CMK (cell line): ENCODE measurements at regions not wholly inside any gene's neighbourhood (a gene's known extent, or its start where the extent isn't known, plus 50 kb on each side); places are given as distances from the start of the nearest gene placed in this dataset.

Experiments used
- DNase-seq: peaks from one replicate; pipeline ENCODE4 v3.0.0-alpha.2; 2010; ENCODE audit warnings: low read depth

DNA sequence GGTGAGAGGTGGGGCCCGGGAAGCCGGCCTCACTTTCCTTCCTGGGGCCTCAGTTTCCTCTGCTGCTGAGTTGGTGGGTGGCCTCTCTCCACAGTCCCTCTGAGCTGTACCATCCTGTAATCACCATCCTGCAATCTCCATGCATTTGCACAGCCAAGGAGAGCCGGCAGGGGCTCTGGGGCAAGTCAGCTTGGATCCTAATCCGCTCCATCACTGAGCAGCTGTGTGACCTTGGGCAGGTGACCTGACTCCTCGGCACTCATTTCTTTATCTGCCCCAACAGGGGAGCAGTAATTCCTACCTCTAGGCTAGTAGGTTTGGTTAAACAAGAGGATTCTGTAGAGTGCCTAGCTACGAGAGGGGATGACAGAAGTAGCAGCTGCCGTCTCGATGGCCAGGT is 88.2 kb upstream of the ZNF618 start:
- DNase-seq: no peak

DNA sequence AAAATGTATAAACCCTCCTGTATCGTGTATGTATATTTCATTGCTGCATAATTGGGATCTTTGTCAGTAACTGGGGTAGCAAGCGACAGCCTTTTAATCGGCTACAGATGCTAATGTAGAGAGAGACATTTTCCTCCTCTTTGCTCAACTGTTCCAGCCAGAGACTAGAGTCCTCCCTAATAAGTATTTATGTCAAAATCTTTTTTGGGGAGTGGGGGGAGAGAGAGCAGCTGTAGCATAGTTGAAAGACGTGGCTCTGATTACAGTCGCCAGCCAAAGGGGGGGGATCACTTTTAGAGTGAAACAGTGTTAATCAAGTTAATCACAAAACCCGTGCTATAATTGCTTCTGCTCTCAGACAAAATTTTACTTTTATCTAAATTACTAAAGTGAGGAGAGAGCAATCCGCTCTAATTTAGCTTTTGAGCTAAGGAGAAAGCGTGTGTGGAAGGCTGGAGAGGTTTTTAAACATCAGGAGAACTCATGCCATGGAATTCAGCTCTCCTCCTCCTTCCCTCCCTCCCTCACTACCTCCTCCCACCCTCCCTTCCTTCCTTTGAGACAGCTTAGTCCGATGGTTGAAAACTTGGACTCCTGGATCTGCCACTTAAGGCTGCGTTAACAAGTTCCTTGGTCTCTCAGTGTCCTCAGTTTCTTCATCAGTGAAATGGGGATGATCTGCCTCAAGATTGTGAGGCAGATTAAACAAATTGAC is 87.3 kb upstream of the ZNF618 start:
- no peak for DNase-seq

DNA sequence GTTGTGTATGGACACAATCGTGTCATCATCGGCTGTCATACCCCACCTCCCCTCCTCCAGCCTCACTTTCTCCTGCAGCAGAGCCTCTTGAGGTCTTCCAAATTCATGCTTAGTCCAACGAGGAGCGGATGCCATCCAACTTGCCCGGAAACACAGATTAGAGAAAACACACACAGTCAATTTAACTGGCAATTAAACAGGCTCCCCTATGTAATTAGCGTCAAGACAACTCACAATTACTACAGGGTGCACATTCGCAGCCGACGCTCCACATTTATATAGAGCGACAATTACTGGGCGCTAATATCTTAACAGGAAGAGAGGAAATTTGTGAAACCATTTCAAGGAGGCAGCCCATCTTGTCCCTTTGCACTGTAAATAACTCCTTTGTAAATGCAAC is 86.0 kb upstream of the ZNF618 start:
- no peak for DNase-seq

DNA sequence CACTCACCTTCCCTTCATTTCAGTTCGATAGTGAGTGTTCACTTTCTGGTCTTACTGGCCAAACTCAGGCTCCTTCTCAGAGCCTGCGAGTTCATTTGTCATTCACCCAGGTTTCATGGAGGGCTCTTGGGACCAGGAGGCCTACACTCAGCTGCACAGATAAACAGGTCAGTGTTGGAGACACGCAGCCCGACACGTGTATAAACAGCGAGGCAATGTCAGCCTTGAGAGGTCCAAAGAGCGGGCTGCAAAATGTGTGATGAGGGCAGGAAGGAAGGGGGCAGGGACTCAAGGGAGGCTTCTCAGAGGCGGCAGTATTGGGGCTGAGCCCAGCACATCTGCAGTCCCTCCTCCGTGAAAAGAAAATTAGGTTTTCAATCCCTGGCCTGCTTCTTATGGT is 82.6 kb upstream of the ZNF618 start:
- no peak for DNase-seq

DNA sequence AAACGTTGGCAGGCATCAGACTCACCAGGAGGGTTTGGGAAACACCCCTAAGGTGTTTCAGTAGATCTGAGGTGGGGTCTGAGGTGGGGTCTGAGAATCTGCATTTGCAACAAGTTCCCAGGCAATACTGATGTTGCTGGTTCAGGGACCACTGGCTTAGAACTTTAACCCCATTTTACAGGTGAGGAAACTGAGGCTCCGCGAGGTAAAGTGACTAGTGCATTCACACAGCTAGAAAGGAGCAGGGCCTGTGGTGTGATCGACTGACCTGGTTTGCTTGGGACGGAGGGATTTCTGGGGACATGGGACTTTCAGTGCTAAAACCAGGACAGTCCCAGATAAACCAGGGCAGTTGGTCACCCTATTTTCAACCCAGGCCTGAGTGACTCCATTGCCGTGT is 81.4 kb upstream of the ZNF618 start:
- no peak for DNase-seq

DNA sequence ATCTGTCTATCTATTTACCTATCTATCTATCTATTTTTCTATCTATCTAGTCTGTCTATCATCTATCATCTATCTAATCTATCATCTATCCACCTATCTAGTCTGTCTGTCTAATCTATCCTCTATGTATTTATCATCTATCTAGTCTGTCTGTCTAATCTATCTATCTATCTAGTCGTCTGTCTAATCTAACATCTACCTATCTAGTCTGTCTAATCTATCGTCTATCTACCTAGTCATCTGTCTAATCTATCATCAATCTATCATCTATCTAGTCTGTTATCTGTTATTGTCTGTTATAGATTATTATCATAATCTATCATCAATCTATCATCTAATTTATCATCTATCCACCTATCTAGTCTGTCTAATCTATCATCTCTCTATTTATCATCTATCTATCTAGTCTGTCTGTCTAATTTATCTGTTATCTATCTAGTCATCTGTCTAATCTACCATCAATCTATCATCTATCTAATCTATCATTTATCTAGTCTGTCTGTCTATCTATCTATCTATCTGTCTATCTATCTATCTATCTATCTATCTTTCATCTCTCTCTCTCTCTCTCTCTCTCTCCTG is 80.2 kb upstream of the ZNF618 start:
- no peak for DNase-seq

DNA sequence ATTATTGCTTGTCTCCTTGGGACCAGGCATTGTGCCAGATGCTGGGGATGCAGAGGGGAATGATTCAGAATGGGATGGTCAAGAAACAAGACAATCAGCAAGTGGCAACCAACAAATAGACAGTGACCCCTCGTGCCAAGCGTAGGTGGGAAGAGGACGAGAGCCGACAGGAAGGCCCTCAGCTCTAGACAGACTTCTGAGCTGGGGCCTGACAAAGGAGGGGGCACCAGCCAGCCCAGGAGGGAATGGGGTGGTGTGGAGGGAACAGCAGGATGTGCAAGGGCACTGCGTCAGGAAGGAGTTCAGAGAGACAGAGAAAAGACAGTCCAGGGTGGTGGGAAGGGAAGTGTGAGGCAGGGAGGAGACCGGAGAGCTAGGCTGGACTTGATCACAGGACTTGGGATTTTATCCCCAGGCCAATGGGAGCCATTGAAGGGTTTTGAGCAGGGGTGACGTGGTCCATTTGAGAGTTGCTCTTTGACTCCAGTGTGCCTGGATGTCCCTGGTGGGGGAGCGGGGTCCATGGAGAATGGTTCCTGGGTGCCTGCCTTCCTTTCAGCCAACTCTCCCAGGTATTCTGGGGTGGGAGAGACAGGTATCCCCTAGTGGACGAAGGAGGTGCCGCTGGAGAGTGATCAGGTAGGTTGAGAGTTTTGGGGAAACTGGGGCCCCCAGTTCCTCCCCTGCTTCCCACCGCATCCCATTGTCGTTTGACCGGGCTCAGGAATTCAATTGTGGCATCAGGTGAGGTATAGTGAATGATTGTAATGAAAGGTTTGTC is 79.3 kb upstream of the ZNF618 start:
- no peak for DNase-seq

DNA sequence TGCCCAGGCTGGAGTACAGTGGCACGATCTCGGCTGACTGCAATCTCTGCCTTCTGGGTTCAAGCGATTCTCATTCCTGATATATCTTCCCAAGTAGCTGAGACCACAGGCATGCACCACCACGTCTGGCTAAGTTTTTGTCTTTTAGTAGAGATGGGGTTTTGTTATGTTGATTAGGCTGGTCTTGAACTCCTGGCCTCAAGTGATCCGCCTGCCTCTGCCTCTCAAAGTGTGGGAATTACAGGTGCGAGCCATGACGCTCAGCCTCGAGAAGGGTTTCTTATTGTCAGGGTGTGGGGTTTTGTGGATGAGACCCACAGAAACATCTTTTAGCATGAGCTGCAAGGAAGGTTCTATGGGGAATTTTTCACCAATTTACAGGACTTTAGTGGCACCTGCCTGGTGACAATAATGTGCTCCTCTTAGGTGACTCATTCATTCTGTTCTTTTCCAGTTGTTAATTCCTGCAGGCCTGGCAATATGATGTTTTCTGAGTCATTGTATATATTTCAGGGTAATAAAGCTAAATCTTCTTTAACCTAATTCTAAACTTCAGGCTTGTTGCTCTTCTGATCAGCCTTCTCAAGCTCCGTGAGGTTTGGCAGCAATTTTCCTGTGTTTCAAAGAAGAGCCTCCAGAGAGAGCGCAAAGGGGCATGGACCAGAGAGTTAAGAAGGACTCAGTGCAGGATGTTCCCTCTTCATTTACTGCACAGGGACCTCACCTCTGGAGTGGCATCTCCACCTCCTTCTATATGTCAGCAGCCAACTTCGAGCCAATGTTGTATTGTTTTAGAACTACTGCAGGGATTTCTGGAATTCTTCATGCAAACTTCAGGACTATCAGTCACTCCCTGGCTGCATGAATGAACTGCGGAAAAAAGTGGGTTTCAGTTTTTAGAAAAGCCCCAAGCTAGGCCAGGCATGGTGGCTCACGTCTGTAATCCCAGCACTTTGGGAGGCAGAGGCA is 77.8 kb upstream of the ZNF618 start:
- no peak for DNase-seq

DNA sequence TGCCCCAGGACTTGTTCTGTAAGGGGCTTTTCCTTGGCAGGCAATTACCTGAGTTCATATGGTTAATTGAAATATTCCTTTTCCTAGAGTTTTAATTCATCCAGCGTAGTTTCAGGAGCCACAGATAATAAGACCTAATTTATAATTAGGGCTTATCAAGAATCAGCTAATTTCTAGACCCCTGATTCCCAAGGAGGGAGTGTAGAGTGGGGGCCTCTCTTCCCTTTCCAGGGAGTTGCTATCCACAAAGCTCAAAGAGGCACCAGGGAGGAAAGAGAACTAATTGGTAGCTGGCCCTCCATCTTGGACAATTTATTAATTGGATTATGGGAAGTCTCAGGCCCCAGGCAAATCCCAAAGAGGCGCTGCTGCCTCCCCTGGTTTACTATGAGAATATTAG is 75.8 kb upstream of the ZNF618 start:
- DNase-seq: no peak

DNA sequence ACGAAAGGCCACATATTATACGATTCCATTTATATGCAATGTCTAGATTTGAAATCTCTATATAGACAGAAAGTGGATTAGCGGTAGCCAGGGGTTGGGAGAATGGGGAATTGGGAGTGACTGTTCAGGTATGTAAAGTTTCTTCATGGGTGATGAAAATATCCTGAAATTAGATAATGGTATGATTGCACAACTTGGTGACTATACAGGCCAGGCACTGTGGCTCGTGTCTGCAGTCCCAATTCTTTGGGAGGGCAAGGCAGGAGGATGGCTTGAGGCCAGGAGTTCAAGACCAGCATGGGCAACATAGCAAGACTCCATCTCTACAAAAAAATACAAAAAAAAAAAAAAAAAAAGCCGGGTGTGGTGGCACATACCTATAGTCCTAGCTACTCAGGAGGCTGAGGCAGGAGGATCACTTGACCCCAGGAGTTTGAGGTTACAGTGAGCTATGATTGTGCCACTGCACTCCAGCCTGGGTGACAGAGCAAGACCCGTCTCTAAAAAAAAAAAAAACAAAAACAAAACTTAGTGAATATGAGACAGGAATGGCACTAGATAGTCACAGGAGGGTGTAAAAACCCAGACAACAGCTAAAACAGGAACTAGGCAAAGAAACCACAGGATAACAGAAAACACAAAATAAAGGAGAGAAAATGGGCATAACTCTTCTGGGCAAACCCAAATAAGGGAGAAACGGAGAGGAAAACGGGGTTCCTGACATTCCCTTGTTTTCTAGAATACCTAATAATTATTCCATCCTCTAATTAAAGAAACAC is 72.1 kb upstream of the ZNF618 start:
- no peak for DNase-seq

DNA sequence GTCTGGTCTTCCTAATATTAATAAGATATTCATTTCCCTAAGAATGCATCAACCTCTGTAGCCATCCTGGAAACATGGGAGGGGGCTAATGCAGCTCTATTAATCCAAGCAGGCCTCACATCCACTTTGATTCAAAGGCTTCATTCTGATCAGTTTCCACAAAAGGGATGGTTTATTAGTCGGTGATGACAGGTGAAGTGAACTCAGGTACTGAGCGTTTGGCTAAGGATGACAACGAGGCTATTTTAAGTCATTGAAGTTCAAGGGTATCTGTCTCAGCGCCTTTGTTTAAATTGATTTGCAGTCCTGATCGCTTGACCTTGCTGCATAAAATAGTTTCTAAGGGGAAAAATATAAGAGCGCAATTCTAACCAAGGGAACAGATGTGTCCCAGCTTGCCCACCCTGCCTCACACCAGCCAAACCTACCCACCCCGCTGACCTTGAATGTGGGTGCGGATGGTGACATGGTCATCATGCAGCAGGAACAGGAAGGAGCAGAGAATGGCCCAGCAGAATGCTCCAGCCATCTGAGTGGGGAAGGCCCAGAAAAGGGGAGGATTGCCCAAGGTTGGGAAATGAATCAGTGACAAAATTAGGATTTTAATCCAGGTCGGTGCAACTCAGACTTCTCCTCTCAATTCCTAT is 70.5 kb upstream of the ZNF618 start:
- no peak for DNase-seq

DNA sequence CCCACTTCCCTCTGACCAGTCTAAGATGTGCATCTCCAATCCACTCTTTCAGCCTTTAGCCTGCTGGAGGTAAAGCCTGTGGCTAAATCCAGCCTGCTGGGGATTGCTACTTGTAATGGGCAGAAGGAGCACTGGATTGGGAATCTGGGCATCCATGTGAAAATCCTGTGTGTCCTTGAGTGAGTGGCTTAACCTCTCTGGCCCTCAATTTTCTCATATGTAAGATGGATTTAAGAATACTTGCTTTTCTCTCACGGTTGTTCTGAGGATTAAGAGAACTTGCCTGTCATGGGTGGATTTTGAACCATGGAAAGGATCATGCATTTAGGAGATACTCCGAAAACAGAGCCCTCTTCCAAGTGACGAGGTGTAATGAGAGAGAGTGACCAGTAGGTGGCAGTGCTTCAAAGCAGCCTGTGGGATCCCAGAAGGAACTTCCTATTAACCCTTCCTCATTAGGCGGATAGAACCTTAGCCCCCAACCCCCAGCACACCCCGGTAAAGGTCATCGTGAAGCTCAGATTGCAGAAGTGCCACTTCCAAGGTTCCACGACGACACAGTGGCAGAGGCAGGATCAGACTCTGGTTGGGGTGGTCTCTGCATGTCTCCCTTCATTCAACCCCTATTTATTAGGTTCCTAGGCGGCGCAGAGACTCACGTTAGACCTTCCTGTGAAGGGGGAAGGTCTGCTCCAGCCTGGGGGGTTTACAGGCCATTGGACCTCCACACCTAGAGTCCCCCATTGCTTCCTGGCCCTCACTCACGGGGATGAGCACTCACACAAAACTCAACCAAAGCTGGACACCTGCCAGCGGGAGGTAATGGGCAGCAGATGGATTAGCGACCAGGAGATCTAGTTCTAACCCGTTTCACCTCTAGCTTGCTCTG is 68.7 kb upstream of the ZNF618 start:
- DNase-seq: peak; percentile 12

DNA sequence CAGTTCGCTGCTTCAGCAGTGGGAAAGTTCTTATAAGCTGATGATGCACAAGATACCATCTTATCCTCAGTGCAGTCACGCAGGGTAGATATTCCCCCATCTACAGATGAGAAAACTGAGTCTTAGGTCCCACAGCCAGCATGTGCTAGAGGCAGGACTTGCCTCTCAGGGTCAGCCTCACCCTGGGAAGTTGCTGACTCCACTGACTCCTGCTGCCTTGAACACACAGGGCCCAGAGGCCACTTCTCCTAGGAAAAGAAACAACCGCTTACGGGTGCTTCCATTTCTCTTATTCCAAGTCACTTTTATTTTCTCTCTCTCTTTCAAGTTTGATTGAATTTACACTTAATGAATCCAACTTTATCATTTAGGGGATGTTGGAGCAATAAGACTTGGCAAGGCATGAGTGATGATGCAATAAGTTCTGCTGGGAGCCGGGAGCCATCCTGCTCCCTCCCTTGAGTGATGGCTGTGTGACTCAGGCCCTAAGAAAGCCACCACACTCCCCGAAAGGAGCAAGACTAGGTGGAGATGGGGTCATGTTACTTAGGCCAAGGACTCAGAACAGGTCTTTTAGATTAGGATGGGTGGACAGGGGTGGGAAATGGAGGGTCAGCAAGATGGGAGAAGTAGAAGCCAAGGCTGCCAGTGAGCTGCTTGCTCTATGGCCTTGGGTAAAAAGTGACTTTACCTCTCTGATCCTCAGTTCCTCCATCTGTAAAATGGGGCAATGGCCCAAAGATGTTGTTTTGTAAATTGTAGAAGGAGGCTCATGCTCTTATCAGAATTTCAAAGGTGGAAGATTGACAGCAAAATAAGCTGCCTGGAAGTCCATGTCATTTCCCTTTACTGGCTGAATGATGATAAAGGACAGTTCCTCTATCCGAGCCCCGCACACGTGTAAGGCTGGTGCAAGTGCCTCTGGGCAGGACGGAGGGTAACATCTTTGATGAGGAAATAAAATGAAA is 67.4 kb upstream of the ZNF618 start:
- DNase-seq: no peak

DNA sequence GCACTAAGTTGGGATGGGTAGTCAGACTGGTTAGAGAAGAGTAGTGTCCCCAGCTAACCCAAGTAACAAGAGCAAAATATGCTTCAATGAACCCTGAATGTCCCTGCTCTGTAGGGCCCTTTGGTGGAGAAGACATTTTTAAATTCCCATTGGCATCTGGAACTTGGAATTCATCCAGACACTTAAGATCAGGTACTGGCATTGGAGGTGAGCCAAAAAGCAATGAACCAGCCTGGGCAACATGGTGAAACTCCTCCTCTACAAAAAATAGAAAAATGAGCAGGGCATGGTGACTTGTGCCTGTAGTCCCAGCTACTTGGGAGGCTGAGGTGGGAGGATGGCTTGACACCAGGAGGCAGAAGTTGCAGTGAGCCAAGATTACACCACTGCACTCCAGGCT is 58.9 kb upstream of the ZNF618 start:
- DNase-seq: no peak

DNA sequence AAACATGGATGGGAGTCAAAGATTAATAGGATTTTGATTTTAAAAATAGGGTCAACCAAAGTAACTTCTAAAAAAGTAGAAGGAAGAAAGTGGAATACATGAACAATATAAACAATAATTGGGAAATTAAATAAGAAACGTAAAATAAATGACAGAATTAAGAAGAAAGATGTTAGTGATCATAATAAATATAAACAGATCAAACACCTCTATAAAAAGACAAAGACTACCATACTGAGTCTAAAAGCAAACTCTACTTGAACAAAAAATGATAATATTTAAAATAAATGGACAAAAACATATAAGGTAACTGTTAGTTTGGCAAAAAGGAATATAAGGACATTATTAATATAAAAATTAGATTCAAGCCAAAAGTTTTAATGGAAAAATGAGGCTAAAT is 57.7 kb upstream of the ZNF618 start:
- no peak for DNase-seq

DNA sequence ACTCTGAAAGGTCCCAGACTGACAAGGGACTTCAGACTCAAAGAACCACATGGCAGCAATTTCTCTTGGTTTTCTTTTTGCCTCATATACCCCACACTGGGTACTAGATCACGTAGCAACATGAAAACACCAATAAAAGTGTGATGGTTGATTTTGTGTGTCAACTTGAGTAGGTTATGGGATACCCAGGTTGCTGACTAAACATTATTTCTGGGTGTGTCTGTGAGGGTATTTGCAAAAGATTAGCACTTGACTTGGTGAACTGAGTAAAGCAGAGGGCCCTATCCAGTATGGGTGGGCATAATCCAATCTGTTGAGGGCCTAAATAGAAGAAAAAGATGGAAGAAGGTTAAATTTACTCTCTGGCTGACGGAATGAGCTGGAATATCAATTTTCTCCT is 53.8 kb upstream of the ZNF618 start:
- no peak for DNase-seq

DNA sequence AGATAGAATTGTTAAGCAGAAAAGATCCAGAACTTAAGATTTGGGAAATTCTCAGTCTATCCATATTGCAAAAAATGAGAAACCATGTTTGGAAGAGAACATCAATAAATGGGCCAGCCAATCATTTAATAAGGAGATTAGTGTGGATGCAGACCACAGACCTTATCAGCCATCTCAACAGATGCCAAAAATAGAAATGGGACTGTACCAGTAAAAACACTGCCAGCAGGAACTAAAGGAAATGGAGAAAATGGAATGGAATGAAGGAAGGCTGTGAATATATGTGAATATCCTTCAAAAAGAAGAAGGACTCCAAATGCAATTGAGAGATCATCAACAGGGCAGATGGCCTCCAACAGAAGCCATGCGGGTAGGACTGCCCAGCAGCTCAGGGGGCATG is 52.7 kb upstream of the ZNF618 start:
- no peak for DNase-seq
